Ovary (tissue), 3 donors: ENCODE measurements at regions not wholly inside any gene's neighbourhood (a gene's known extent, or its start where the extent isn't known, plus 50 kb on each side); places are given as distances from the start of the nearest gene placed in this dataset.

Experiments used
- EP300 ChIP-seq: sonication (generic); formaldehyde crosslinking; IDR thresholded peaks from one replicate; pipeline ENCODE4 v1.6.1; 2017; ENCODE audit warnings: antibody characterized with exemption
- TF ChIP-seq, protein P1 (sequence below), 3 donors: fragments of 450-650 bp in 2 of 3; fragments of 200-600 bp in 1 of 3; IDR thresholded peaks; one replicate each; pipeline versions ENCODE4 v1.5.1 to v1.8.0; 2016 to 2022; ENCODE audit warnings: antibody characterized with exemption in 3 of 3, mild to moderate bottlenecking in 1 of 3
- donor health status: DM: no; HTN: no; CAD: no.

DNA sequence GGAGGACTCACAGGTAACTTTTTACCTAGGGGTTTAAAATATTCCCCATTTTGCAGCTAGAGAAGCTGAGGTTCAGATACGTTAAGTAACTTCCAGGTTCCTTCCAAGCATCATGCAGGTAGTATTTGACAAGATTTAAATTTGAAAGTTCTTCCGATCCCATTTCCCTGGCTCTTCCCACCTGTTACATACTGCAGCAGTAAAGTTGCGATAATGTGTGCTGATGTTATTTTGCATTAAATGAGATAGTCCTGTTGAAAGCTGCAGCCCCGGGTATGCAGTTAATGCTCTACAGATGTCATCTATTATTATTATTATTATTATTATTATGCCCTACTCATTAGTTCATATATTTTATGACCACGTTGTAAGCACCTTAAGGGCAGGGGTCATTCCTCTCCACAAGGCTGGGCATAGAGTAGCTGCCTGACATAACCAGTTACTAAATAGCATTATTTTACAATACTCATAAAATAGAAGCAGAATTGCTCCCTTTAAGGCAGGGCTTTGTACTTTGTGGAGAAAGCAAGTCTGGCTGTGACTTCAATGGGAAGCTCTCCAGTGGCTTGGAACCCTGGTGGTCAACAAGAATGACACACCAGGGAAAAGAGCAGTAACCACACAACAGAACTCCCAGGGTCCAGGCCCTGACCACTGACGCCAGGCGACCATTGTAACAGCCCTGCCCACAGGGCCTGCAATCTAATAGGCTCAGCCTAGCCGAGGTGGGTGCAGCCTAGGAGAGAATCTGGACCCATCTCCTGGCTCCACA lies 90.8 kb upstream of the CALM2 start:
- TF ChIP-seq, protein P1, sequence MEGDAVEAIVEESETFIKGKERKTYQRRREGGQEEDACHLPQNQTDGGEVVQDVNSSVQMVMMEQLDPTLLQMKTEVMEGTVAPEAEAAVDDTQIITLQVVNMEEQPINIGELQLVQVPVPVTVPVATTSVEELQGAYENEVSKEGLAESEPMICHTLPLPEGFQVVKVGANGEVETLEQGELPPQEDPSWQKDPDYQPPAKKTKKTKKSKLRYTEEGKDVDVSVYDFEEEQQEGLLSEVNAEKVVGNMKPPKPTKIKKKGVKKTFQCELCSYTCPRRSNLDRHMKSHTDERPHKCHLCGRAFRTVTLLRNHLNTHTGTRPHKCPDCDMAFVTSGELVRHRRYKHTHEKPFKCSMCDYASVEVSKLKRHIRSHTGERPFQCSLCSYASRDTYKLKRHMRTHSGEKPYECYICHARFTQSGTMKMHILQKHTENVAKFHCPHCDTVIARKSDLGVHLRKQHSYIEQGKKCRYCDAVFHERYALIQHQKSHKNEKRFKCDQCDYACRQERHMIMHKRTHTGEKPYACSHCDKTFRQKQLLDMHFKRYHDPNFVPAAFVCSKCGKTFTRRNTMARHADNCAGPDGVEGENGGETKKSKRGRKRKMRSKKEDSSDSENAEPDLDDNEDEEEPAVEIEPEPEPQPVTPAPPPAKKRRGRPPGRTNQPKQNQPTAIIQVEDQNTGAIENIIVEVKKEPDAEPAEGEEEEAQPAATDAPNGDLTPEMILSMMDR (IDR thresholded peaks at IDR 0.05) = no peak
- no peak for TF ChIP-seq EP300
